ENCODE measurements at regions not wholly inside any gene's neighbourhood (a gene's known extent, or its start where the extent isn't known, plus 50 kb on each side); places are given as distances from the start of the nearest gene placed in this dataset.
A peak's percentile ranks its signal among the peaks of the same experiment; 100 is the strongest.

DNA sequence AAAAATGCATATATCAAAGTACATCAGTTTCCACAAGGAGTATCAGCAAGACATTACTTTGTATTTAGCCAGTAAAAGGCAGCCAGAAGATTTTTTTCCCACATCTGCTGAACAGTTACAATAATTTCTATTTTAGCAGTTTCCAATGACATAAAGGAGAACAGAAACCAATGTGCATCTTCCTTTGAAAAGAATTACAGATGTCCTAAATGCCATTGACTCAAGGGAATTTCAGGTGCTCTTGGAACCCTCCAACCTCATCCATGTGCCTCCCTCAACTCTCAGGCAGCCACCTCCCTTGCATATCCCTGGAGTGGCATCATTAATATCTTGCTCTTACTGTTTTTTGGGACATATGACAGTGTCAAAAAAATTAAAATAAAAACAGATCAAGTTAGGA, 62.2 kb upstream of the ST8SIA1 start:
- no peak for DNase-seq

DNA sequence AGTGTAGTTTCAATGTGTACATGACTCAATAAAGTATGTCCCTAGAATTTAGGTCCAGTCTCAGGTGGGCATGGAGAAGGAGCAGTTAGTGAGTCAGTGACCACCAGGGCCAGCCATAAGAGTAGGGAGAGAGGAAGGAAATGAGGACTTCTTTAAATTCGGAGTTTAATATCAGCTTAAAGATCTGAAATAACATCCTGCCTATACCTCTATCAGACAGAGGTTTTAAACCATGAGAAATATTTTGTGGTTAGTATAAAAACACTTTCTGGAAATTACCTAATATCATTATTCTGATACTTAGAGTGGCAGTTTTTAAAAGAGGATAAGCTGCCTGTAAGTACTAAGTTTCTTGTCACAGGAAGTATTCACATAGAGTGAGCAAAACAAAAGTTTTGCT, 61.7 kb upstream of the ST8SIA1 start:
- DNase-seq = peak; percentile 1

DNA sequence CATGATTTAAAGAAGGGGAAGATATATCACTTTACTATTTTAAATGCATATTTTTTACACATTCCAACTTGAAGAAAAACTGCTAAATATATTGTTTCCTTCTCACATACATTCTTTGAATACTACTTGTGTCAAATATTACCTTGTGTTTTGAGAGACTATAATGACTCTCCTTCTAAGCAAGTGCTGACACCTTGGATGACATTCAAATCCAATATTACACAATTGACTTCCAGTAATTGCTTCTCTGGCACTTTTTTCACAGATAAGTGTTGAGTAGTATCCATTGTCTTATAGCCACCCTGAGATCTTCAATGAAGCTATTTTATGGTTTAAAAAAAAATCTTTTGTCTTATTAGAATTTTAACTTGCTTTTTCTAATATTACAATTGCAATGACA, 61.2 kb upstream of the ST8SIA1 start:
- no peak for DNase-seq

Data from stimulated activated naive CD4-positive, alpha-beta T cell treated with Interleukin-2 at 50 U/mL for 16 hours (primary cell).